Astrocyte (in vitro differentiated cells and primary cell): ENCODE measurements at regions not wholly inside any gene's neighbourhood (a gene's known extent, or its start where the extent isn't known, plus 50 kb on each side); places are given as distances from the start of the nearest gene placed in this dataset.
A peak's percentile ranks its signal among the peaks of the same experiment; 100 is the strongest.

Experiments used
- DNase-seq: peaks from one replicate; pipeline ENCODE4 v3.0.0-alpha.2; 2010; ENCODE audit warnings: low read depth
- FAIRE-seq: peaks from 2 replicates; lab custom pipeline; 2011; peaks lifted over from hg19 to GRCh38; lab: Jason Lieb, UNC
- H2AFZ ChIP-seq: 2 replicates; pipeline ENCODE4 v1.6.0; 2012; ENCODE audit warnings: low read depth, low read length, inconsistent platforms
- H3K27ac ChIP-seq: 2 replicates; pipeline ENCODE4 v1.5.1; 2011; ENCODE audit warnings: low read depth, low read length, inconsistent platforms
- H3K27me3 ChIP-seq: 2 replicates; pipeline ENCODE4 v1.6.0; 2011; ENCODE audit warnings: low read length, inconsistent platforms; ENCODE audit not compliant: insufficient read depth
- H3K36me3 ChIP-seq: 2 replicates; pipeline ENCODE4 v1.5.1; 2011; ENCODE audit warnings: low read length, inconsistent platforms; ENCODE audit not compliant: insufficient read depth
- H3K4me1 ChIP-seq: 2 replicates; pipeline ENCODE4 v1.5.1; 2011; ENCODE audit warnings: low read length, inconsistent platforms; ENCODE audit not compliant: insufficient read depth
- H3K4me2 ChIP-seq: 2 replicates; pipeline ENCODE4 v1.6.0; 2012; ENCODE audit warnings: low read length, inconsistent platforms
- H3K4me3 ChIP-seq: 2 replicates; pipeline ENCODE4 v1.5.1; 2011; ENCODE audit warnings: low read depth, mild to moderate bottlenecking, low read length, inconsistent platforms; ENCODE audit not compliant: insufficient read depth
- H3K79me2 ChIP-seq: 2 replicates; pipeline ENCODE4 v1.6.0; 2012; ENCODE audit warnings: mild to moderate bottlenecking, low read length, inconsistent platforms; ENCODE audit not compliant: insufficient read depth
- H3K9ac ChIP-seq: 2 replicates; pipeline ENCODE4 v1.6.0; 2012; ENCODE audit warnings: mild to moderate bottlenecking, low read length, inconsistent platforms
- H3K9me3 ChIP-seq: 2 replicates; pipeline ENCODE4 v1.5.1; 2012; ENCODE audit warnings: low read depth, mild to moderate bottlenecking, low read length, inconsistent platforms; ENCODE audit not compliant: insufficient read depth
- H4K20me1 ChIP-seq: 2 replicates; pipeline ENCODE4 v1.6.0; 2012; ENCODE audit warnings: low read length, inconsistent platforms; ENCODE audit not compliant: insufficient read depth
- H3K27ac Mint-ChIP-seq: one replicate; pipeline ENCODE4 v1.8.0; 2021; ENCODE audit warnings: mild to moderate bottlenecking, mixed read lengths; ENCODE audit not compliant: unreplicated experiment
- H3K27me3 Mint-ChIP-seq: one replicate; pipeline ENCODE4 v1.8.0; 2021; ENCODE audit warnings: low read depth, mixed read lengths; ENCODE audit not compliant: unreplicated experiment
- H3K36me3 Mint-ChIP-seq: one replicate; pipeline ENCODE4 v1.8.0; 2021; ENCODE audit warnings: low read depth, mixed read lengths; ENCODE audit not compliant: unreplicated experiment
- H3K4me1 Mint-ChIP-seq: one replicate; pipeline ENCODE4 v1.8.0; 2021; ENCODE audit warnings: low read depth, mixed read lengths; ENCODE audit not compliant: unreplicated experiment
- H3K4me3 Mint-ChIP-seq: one replicate; pipeline ENCODE4 v1.8.0; 2021; ENCODE audit warnings: mild to moderate bottlenecking, moderate library complexity, mixed read lengths; ENCODE audit not compliant: unreplicated experiment
- H3K9me3 Mint-ChIP-seq: one replicate; pipeline ENCODE4 v1.8.0; 2021; ENCODE audit warnings: mild to moderate bottlenecking, mixed read lengths; ENCODE audit not compliant: unreplicated experiment
- EZH2 ChIP-seq: IDR thresholded peaks from 2 replicates; pipeline ENCODE4 v1.6.1; 2012; ENCODE audit warnings: mild to moderate bottlenecking, low read length, inconsistent platforms; ENCODE audit not compliant: insufficient read depth
- TF ChIP-seq, protein P1 (sequence below): IDR thresholded peaks from 2 replicates; pipeline ENCODE4 v1.5.1; 2011; ENCODE audit warnings: low read depth, mild to moderate bottlenecking, inconsistent platforms, low read length, moderate library complexity; ENCODE audit not compliant: insufficient read depth

DNA sequence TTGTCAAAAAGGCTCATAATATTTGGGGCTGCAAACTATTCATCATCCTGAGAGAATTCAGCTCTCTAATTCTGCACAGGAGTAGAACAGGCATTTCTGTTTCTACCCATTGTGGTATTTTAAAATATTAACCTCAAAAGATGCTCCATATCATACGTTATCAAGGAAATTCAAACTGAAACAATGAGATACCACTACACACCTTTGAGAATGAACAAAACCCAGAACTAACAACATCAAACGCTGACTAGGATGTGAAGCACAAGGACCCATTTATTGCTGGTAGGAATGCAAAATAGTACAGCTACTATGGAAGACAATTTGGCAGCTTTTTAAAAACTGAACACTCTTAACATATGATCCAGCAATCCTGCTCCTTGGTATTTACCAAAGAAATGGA is 171.8 kb downstream of the DUSP6 start:
- Mint-ChIP-seq H3K9me3 (no peaks in the 10 kb centered on the region), H3K27ac (no peak overlapping the region), H3K36me3 (no peaks in the 10 kb centered on the region), H3K27me3 (no peaks in the 10 kb centered on the region), H3K4me1 (peaks cover 5% of the 10 kb centered on the region), H3K4me3 (no peak overlapping the region)
- DNase-seq, result no peak
- no peak for FAIRE-seq
- Histone ChIP-seq H3K4me2 (no peak overlapping the region), H2AFZ (no peak overlapping the region), H3K27me3 (no peaks in the 10 kb centered on the region), H3K9ac (no peak overlapping the region), H3K79me2 (no peaks in the 10 kb centered on the region), H4K20me1 (no peaks in the 10 kb centered on the region), H3K27ac (no peak overlapping the region), H3K4me1 (no peaks in the 10 kb centered on the region), H3K9me3 (no peaks in the 10 kb centered on the region), H3K4me3 (no peak overlapping the region), H3K36me3 (no peaks in the 10 kb centered on the region)
- no peak for TF ChIP-seq EZH2
- TF ChIP-seq, protein P1, sequence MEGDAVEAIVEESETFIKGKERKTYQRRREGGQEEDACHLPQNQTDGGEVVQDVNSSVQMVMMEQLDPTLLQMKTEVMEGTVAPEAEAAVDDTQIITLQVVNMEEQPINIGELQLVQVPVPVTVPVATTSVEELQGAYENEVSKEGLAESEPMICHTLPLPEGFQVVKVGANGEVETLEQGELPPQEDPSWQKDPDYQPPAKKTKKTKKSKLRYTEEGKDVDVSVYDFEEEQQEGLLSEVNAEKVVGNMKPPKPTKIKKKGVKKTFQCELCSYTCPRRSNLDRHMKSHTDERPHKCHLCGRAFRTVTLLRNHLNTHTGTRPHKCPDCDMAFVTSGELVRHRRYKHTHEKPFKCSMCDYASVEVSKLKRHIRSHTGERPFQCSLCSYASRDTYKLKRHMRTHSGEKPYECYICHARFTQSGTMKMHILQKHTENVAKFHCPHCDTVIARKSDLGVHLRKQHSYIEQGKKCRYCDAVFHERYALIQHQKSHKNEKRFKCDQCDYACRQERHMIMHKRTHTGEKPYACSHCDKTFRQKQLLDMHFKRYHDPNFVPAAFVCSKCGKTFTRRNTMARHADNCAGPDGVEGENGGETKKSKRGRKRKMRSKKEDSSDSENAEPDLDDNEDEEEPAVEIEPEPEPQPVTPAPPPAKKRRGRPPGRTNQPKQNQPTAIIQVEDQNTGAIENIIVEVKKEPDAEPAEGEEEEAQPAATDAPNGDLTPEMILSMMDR, result no peak

DNA sequence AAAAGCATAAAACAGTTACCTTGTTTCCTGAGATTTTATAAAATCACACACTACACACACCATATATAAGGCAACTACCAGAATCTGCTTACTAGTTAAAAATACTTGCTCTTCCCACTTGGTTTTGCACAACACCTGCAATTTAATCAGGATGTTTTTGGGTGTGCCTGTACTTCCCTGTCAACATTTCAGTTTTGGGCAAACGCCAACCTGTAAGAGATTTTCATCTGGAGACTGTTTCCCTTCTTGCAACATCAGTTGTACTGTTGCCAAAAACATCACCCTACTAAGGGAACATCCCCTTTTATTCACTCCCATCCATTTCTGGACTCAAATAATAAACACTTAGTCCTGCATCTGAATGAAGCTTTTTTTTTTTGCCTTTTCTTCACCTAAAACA is 172.3 kb downstream of the DUSP6 start:
- H3K36me3 Mint-ChIP-seq, result no peaks in the 10 kb centered on the region
- no peaks in the 10 kb centered on the region for H4K20me1 ChIP-seq
- DNase-seq (peak; percentile 64), FAIRE-seq (no peak)
- H2AFZ ChIP-seq, result no peak overlapping the region
- H3K9me3 Mint-ChIP-seq, result no peaks in the 10 kb centered on the region
- no peak overlapping the region for H3K4me3 ChIP-seq
- no peaks in the 10 kb centered on the region for H3K27me3 Mint-ChIP-seq
- H3K4me1 Mint-ChIP-seq, result peaks cover 5% of the 10 kb centered on the region
- H3K9ac ChIP-seq, result no peak overlapping the region
- no peak overlapping the region for H3K27ac ChIP-seq
- no peaks in the 10 kb centered on the region for H3K36me3 ChIP-seq
- no peak for TF ChIP-seq EZH2
- TF ChIP-seq, protein P1, result no peak
- no peak overlapping the region for H3K4me2 ChIP-seq
- no peak overlapping the region for H3K27ac Mint-ChIP-seq
- H3K79me2 ChIP-seq, result no peaks in the 10 kb centered on the region
- no peaks in the 10 kb centered on the region for H3K9me3 ChIP-seq
- H3K4me3 Mint-ChIP-seq, result no peak overlapping the region
- H3K27me3 ChIP-seq, result no peaks in the 10 kb centered on the region
- H3K4me1 ChIP-seq, result no peaks in the 10 kb centered on the region

DNA sequence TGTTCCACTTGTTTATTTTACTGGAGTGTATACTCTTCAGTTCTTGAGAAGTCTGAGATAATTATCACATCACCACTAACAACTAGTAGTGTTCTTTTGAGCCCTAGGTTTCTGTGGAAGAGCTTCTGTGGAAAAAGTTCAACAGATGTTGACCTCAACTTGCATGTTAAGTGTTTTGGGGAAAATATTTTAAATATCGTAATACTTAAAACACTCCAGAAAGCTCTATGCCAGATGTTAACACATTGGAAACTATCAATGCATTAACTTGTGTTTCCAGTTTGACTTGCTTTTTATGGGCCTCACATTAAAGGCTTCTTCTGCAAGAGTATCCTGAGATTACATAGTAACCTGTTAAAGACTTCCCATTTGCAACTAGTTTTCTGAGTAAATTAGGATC is 173.1 kb downstream of the DUSP6 start:
- no peaks in the 10 kb centered on the region for H3K36me3 ChIP-seq
- DNase-seq (no peak), FAIRE-seq (no peak)
- H3K4me1 ChIP-seq, result no peaks in the 10 kb centered on the region
- H3K36me3 Mint-ChIP-seq, result no peaks in the 10 kb centered on the region
- H3K9me3 ChIP-seq, result no peaks in the 10 kb centered on the region
- no peak overlapping the region for H3K27ac Mint-ChIP-seq
- no peaks in the 10 kb centered on the region for H3K9me3 Mint-ChIP-seq
- H3K4me2 ChIP-seq, result no peak overlapping the region
- no peak for TF ChIP-seq EZH2
- TF ChIP-seq, protein P1, result no peak
- H3K4me1 Mint-ChIP-seq, result peaks cover 5% of the 10 kb centered on the region
- H3K27ac ChIP-seq, result no peak overlapping the region
- H3K79me2 ChIP-seq, result no peaks in the 10 kb centered on the region
- no peaks in the 10 kb centered on the region for H3K27me3 Mint-ChIP-seq
- H4K20me1 ChIP-seq, result no peaks in the 10 kb centered on the region
- H3K9ac ChIP-seq, result no peak overlapping the region
- no peak overlapping the region for H2AFZ ChIP-seq
- no peaks in the 10 kb centered on the region for H3K27me3 ChIP-seq
- H3K4me3 Mint-ChIP-seq, result no peak overlapping the region
- H3K4me3 ChIP-seq, result no peak overlapping the region
